Osteocyte (in vitro differentiated cells): ENCODE measurements at regions not wholly inside any gene's neighbourhood (a gene's known extent, or its start where the extent isn't known, plus 50 kb on each side); places are given as distances from the start of the nearest gene placed in this dataset.

Experiments used
- DNase-seq: peaks from one replicate; pipeline ENCODE4 v3.0.0; 2021; ENCODE audit warnings: mixed read lengths; ENCODE audit not compliant: unreplicated experiment; ENCODE audit errors: extremely low spot score
- H3K27ac Mint-ChIP-seq: one replicate; pipeline ENCODE4 v1.8.0; 2021; ENCODE audit warnings: mild to moderate bottlenecking, mixed read lengths; ENCODE audit not compliant: unreplicated experiment
- H3K27me3 Mint-ChIP-seq: one replicate; pipeline ENCODE4 v1.8.0; 2021; ENCODE audit warnings: mixed read lengths; ENCODE audit not compliant: unreplicated experiment
- H3K36me3 Mint-ChIP-seq: one replicate; pipeline ENCODE4 v1.8.0; 2021; ENCODE audit warnings: mixed read lengths; ENCODE audit not compliant: unreplicated experiment
- H3K4me1 Mint-ChIP-seq: one replicate; pipeline ENCODE4 v1.8.0; 2021; ENCODE audit warnings: mixed read lengths; ENCODE audit not compliant: unreplicated experiment
- H3K4me3 Mint-ChIP-seq: one replicate; pipeline ENCODE4 v1.8.0; 2021; ENCODE audit warnings: mild to moderate bottlenecking, moderate library complexity, mixed read lengths; ENCODE audit not compliant: unreplicated experiment
- H3K9me3 Mint-ChIP-seq: one replicate; pipeline ENCODE4 v1.8.0; 2021; ENCODE audit warnings: mixed read lengths; ENCODE audit not compliant: unreplicated experiment
- TF ChIP-seq, protein P1 (sequence below): fragments of 200-600 bp; sonication (generic); IDR thresholded peaks from 2 replicates; pipeline ENCODE4 v1.5.0; 2021; ENCODE audit warnings: antibody characterized with exemption, mild to moderate bottlenecking, moderate library complexity

DNA sequence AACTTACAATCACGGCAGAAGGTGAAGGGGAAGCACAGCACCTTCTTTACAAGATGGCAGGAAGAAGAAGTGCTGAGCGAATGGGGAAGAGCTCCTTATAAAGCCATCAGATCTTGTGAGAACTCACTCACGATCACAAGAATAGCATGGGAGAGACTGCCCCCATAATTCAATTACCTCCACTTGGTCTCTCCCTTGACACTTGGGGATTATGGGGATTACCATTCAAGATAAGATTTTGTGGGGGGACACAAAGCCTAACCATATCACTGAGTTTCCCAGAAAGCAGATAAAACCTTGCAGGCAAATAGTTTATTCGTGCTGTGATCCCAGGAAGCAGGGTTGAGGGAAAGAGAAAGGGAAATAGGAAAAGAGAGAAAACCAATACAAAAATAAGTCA lies 69.0 kb upstream of the GYPA start:
- no peak for DNase-seq
- no peak overlapping the region for H3K4me3 Mint-ChIP-seq
- H3K4me1 Mint-ChIP-seq = no peaks in the 10 kb centered on the region
- H3K9me3 Mint-ChIP-seq = no peaks in the 10 kb centered on the region
- H3K27ac Mint-ChIP-seq = no peak overlapping the region
- H3K36me3 Mint-ChIP-seq = no peaks in the 10 kb centered on the region
- TF ChIP-seq, protein P1, sequence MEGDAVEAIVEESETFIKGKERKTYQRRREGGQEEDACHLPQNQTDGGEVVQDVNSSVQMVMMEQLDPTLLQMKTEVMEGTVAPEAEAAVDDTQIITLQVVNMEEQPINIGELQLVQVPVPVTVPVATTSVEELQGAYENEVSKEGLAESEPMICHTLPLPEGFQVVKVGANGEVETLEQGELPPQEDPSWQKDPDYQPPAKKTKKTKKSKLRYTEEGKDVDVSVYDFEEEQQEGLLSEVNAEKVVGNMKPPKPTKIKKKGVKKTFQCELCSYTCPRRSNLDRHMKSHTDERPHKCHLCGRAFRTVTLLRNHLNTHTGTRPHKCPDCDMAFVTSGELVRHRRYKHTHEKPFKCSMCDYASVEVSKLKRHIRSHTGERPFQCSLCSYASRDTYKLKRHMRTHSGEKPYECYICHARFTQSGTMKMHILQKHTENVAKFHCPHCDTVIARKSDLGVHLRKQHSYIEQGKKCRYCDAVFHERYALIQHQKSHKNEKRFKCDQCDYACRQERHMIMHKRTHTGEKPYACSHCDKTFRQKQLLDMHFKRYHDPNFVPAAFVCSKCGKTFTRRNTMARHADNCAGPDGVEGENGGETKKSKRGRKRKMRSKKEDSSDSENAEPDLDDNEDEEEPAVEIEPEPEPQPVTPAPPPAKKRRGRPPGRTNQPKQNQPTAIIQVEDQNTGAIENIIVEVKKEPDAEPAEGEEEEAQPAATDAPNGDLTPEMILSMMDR = no peak
- peaks cover 24% of the 10 kb centered on the region for H3K27me3 Mint-ChIP-seq

DNA sequence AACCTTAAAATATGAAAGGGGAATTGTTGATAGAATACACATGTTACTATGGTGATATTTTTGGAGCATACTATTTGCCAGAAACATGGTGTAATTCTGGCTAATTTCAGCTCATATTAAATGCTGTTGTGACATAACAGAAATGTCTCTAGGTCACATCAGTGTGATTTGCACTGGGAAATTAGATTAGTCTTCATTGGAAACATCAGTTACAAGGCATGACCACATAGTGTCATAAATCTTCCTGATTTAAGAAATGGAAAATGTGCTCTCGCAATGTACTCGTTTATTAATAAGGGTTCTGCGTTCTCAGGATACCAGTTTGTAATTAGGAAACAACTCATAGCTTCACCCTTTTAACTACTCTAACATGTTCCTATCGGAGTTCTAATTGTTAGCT lies 72.9 kb upstream of the GYPA start:
- Mint-ChIP-seq H3K27ac (no peak overlapping the region), H3K9me3 (no peaks in the 10 kb centered on the region), H3K4me3 (no peak overlapping the region), H3K27me3 (peaks cover 20% of the 10 kb centered on the region), H3K4me1 (no peaks in the 10 kb centered on the region), H3K36me3 (no peaks in the 10 kb centered on the region)
- TF ChIP-seq, protein P1 = no peak
- no peak for DNase-seq

DNA sequence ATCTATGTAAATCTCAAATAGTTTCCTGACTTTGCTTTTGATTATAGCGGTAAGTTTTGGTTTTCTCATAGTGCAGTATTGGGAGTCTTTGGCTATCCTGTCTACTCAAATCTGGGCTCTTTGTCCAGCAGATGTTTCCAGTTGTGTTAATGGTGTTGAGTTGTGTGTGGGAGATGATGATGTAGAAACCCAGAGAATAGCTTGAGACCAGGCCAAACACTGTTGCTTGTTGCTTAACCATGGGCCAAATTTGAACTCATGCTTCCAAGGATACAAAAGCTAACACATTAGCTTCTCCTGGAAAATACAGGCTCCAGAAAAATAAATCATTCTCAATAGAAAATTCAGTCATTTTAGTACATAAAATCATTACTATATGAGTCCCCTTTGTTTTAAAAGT lies 82.6 kb upstream of the GYPA start:
- H3K9me3 Mint-ChIP-seq = no peaks in the 10 kb centered on the region

DNA sequence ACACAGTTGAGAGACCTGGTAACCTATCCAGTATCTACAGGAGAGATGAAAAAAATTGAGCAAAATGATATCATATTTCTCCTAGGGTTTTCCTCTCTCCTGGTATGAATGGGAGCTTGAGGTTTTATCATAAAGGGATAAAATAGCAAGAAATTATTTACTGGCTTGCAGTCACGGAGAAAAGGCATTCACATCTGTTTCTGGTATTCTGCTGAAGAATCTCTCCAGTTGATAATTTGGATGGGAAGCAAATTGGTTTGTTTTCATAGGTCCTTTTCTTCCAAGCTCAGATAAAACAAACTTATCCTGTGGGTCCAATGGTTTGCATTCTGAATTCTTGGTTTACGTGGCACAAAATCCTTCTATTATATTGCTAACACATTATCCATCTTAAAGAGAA lies 83.1 kb upstream of the GYPA start:
- no peak overlapping the region for H3K27ac Mint-ChIP-seq
- H3K36me3 Mint-ChIP-seq = no peaks in the 10 kb centered on the region
- peaks cover 10% of the 10 kb centered on the region for H3K27me3 Mint-ChIP-seq
- TF ChIP-seq, protein P1 = no peak
- H3K4me1 Mint-ChIP-seq = no peaks in the 10 kb centered on the region
- DNase-seq = no peak
- no peaks in the 10 kb centered on the region for H3K9me3 Mint-ChIP-seq
- H3K4me3 Mint-ChIP-seq = no peak overlapping the region

More for the DNA sequence above, 82.6 kb upstream of the GYPA start:
- no peaks in the 10 kb centered on the region for H3K4me1 Mint-ChIP-seq
- peaks cover 10% of the 10 kb centered on the region for H3K27me3 Mint-ChIP-seq
- DNase-seq = no peak
- H3K4me3 Mint-ChIP-seq = no peak overlapping the region
- H3K36me3 Mint-ChIP-seq = no peaks in the 10 kb centered on the region
- no peak overlapping the region for H3K27ac Mint-ChIP-seq
- TF ChIP-seq, protein P1 = no peak

DNA sequence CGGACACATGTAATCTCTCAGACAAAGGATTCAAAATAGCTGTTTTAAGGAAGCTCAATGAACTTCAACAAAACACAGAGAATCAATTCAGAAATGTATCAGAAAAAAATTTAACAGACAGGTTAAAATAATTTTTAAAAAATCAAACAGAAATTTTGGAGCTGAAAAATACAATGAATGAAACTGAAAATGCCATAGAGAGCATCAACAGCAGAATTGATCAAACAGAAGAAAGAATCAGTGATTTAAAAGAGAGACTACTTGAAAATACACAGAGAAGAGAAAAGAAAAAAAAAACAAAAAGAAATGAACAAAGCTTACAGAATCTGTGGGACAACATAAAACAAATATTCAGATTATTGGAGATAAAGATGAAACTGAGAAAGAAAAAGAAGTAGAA lies 118.8 kb upstream of the GYPA start:
- H3K4me3 Mint-ChIP-seq = no peak overlapping the region
- no peaks in the 10 kb centered on the region for H3K36me3 Mint-ChIP-seq
- H3K4me1 Mint-ChIP-seq = no peaks in the 10 kb centered on the region
- no peak for DNase-seq
- peaks cover 11% of the 10 kb centered on the region for H3K27me3 Mint-ChIP-seq
- TF ChIP-seq, protein P1 = no peak
- no peak overlapping the region for H3K27ac Mint-ChIP-seq
- peaks cover 16% of the 10 kb centered on the region for H3K9me3 Mint-ChIP-seq
